SK-N-SH (cell line): ENCODE measurements at regions not wholly inside any gene's neighbourhood (a gene's known extent, or its start where the extent isn't known, plus 50 kb on each side); places are given as distances from the start of the nearest gene placed in this dataset.

ENCODE experiments used
- CTCF ChIA-PET: fragments of 300-600, 350-600 bp; formaldehyde crosslinking; extraction: SDS; loops from one replicate; lab custom pipeline; 2021; lab: Yijun Ruan, JAX
- POLR2A ChIA-PET: fragments of 350-600 bp; sonication (Branson Sonifier 250); formaldehyde crosslinking; extraction: SDS; loops from one replicate; lab custom pipeline; 2020; ENCODE audit warnings: antibody characterized with exemption, inconsistent platforms; lab: Yijun Ruan, JAX
- DNase-seq: peaks from one replicate; pipeline ENCODE4 v3.0.0; 2012
- H2AFZ ChIP-seq: fragments of 200-600 bp; sonication (generic); 2 replicates; pipeline ENCODE4 v1.8.1; 2016; ENCODE audit warnings: antibody characterized with exemption, mild to moderate bottlenecking, low read depth
- H3F3A ChIP-seq: fragments of 200-600 bp; sonication (generic); replicated peaks from 2 replicates; pipeline ENCODE3; 2016; ENCODE audit warnings: antibody characterized with exemption, mild to moderate bottlenecking; ENCODE audit not compliant: insufficient read depth
- H3K27ac ChIP-seq, 2 experiments: fragments of 200-500 bp in 1 of 2; fragments of 200-600 bp in 1 of 2; sonication (Bioruptor generic) in 1 of 2; sonication (generic), shearing (Covaris generic) in 1 of 2; 2 replicates each; pipeline versions ENCODE4 v1.5.1 to v1.6.1; 2014 to 2016; ENCODE audit warnings: low read depth in 2 of 2, inconsistent platforms in 1 of 2, low read length in 1 of 2, mild to moderate bottlenecking in 1 of 2, mixed read lengths in 1 of 2
- H3K27me3 ChIP-seq: fragments of 200-600 bp; sonication (generic), shearing (Covaris generic); 2 replicates; pipeline ENCODE4 v1.6.1; 2016; ENCODE audit warnings: mixed run types; ENCODE audit not compliant: insufficient read depth
- H3K36me3 ChIP-seq, 2 experiments: fragments of 200-500 bp in 1 of 2; fragments of 200-600 bp in 1 of 2; sonication (Bioruptor generic) in 1 of 2; sonication (generic) in 1 of 2; replicated peaks in 1 of 2; 2 replicates each; pipeline versions ENCODE3 to v1.5.1; 2014 to 2016; ENCODE audit warnings: low read length in 1 of 2, mild to moderate bottlenecking in 1 of 2; ENCODE audit not compliant: insufficient read depth in 2 of 2, control insufficient read depth in 1 of 2
- H3K4me1 ChIP-seq, 2 experiments: fragments of 200-500 bp in 1 of 2; fragments of 200-600 bp in 1 of 2; sonication (Bioruptor generic) in 1 of 2; sonication (generic), shearing (Covaris generic) in 1 of 2; 2 replicates each; pipeline versions ENCODE4 v1.5.1 to v1.6.1; 2014 to 2016; ENCODE audit warnings: low read depth in 1 of 2, low read length in 1 of 2, mixed run types in 1 of 2; ENCODE audit not compliant: insufficient read depth in 2 of 2, control insufficient read depth in 1 of 2
- H3K4me2 ChIP-seq: fragments of 200-600 bp; sonication (generic), shearing (Covaris generic); 2 replicates; pipeline ENCODE4 v1.6.1; 2017; ENCODE audit warnings: mixed run types
- H3K4me3 ChIP-seq, 2 experiments: fragments of 200-500 bp in 1 of 2; fragments of 200-600 bp in 1 of 2; sonication (Bioruptor generic) in 1 of 2; sonication (generic), shearing (Covaris generic) in 1 of 2; 2 replicates each; pipeline versions ENCODE4 v1.5.1 to v1.8.1; 2014 to 2016; ENCODE audit warnings: low read depth in 2 of 2, inconsistent platforms in 1 of 2, low read length in 1 of 2, mild to moderate bottlenecking in 1 of 2, mixed read lengths in 1 of 2, moderate library complexity in 1 of 2
- H3K79me2 ChIP-seq: fragments of 200-600 bp; sonication (generic); 2 replicates; pipeline ENCODE4 v1.8.1; 2017; ENCODE audit warnings: mild to moderate bottlenecking; ENCODE audit not compliant: insufficient read depth
- H3K9ac ChIP-seq: fragments of 200-600 bp; sonication (generic); 2 replicates; pipeline ENCODE4 v1.6.1; 2017; ENCODE audit warnings: mixed run types
- H3K9me2 ChIP-seq: fragments of 200-600 bp; sonication (generic); 2 replicates; pipeline ENCODE4 v1.6.1; 2017; ENCODE audit warnings: mixed run types
- H3K9me3 ChIP-seq: fragments of 200-600 bp; sonication (generic); 2 replicates; pipeline ENCODE4 v1.6.1; 2017; ENCODE audit warnings: mixed run types, mild to moderate bottlenecking, moderate library complexity
- H4K20me1 ChIP-seq: fragments of 200-600 bp; sonication (generic); 2 replicates; pipeline ENCODE4 v1.6.1; 2017; ENCODE audit warnings: mild to moderate bottlenecking, mixed run types; ENCODE audit not compliant: insufficient read depth
- CTCF ChIP-seq: fragments of 200-600 bp; sonication (generic); IDR thresholded peaks from 2 replicates; pipeline ENCODE4 v1.6.1; 2017; ENCODE audit warnings: antibody characterized with exemption, mild to moderate bottlenecking, moderate library complexity
- FOXJ3 ChIP-seq: sonication (generic); formaldehyde crosslinking; IDR thresholded peaks from 2 replicates; pipeline ENCODE4 v1.5.1; 2020; ENCODE audit warnings: mild to moderate bottlenecking, missing genetic modification reagents
- FOXM1 ChIP-seq: IDR thresholded peaks from 2 replicates; pipeline ENCODE4 v1.4.0; 2012; ENCODE audit warnings: low read depth, mild to moderate bottlenecking
- GABPA ChIP-seq: IDR thresholded peaks from 2 replicates; pipeline ENCODE4 v1.4.0; 2012; ENCODE audit warnings: low read depth, mild to moderate bottlenecking
- NFIC ChIP-seq: IDR thresholded peaks from 2 replicates; pipeline ENCODE4 v1.4.0; 2012; ENCODE audit warnings: borderline replicate concordance
- RCOR1 ChIP-seq: fragments of 150-350 bp; IDR thresholded peaks from 2 replicates; pipeline ENCODE4 v1.6.1; 2017; ENCODE audit warnings: antibody characterized with exemption, low read length
- RFX5 ChIP-seq: IDR thresholded peaks from 2 replicates; pipeline ENCODE4 v1.6.1; 2012; ENCODE audit warnings: mild to moderate bottlenecking, improper control_type of control experiment, low read length
- RXRA ChIP-seq: IDR thresholded peaks from 2 replicates; pipeline ENCODE4 v1.4.0; 2012; ENCODE audit warnings: low read depth, mild to moderate bottlenecking, borderline replicate concordance
- TAF1 ChIP-seq: IDR thresholded peaks from 2 replicates; pipeline ENCODE4 v1.6.1; 2012; ENCODE audit warnings: low read depth, mild to moderate bottlenecking, low read length, moderate library complexity, borderline replicate concordance
- TEAD4 ChIP-seq: IDR thresholded peaks from 2 replicates; pipeline ENCODE4 v1.4.0; 2012; ENCODE audit warnings: mild to moderate bottlenecking, borderline replicate concordance; ENCODE audit not compliant: insufficient read depth
- USF2 ChIP-seq: fragments of 150-350 bp; IDR thresholded peaks from 2 replicates; pipeline ENCODE4 v1.6.1; 2017; ENCODE audit warnings: antibody characterized with exemption, low read length, low read depth, borderline replicate concordance
- YY1 ChIP-seq: IDR thresholded peaks from 2 replicates; pipeline ENCODE4 v1.4.0; 2012; ENCODE audit warnings: low read depth, mild to moderate bottlenecking
- ZBTB33 ChIP-seq: IDR thresholded peaks from 2 replicates; pipeline ENCODE4 v1.4.0; 2012; ENCODE audit warnings: low read depth, borderline replicate concordance
- WGBS: methylation state at CpG from one replicate; pipeline ENCODE4 v1.1.6; 2017; ENCODE audit warnings: low lambda C conversion rate; 5-methylcytosine and 5-hydroxymethylcytosine counted together
- TF ChIP-seq, protein P1 (sequence below): IDR thresholded peaks from 2 replicates; pipeline ENCODE4; 2012

DNA sequence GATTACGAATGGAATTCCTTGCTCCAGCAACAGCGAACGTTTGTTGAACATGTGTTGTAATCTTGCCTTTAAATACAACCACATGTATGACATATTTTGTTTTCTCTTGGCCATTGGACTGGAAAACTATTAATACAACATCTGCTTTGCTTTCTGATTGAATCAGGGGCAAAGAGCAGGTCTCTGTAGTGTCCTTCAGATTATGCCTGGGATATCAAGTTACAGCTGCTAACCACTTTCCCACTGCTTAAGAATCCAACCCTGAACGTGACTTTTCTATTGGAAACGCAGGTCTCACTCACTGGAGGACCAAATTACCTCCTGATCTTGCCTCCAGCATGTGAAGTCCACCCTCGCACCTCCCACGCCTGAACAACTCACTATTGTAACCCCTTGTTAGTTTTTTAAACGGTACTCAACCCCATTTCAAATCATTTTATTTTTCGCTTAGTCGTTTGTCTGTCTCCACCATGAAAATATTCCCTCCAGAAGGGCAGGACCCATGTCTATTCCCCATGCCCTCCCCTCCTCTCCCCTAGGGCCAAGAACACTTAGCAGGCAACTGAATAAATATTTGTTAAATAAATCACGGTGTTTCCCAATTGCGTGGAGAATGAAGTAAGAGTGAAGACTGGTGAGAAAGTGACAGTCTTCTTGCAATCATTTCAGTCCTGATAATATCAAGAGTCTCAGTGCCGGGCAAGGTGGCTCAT, 57.4 kb upstream of the MRTFB start (continued):
- TF ChIP-seq CTCF (no peak), NFIC (0 out of 2 replicates have a peak, but pooled peaks have one; percentile 11), YY1 (no peak), RXRA (no peak), FOXJ3 (no peak), FOXM1 (no peak), TAF1 (no peak)
- TF ChIP-seq, protein P1, sequence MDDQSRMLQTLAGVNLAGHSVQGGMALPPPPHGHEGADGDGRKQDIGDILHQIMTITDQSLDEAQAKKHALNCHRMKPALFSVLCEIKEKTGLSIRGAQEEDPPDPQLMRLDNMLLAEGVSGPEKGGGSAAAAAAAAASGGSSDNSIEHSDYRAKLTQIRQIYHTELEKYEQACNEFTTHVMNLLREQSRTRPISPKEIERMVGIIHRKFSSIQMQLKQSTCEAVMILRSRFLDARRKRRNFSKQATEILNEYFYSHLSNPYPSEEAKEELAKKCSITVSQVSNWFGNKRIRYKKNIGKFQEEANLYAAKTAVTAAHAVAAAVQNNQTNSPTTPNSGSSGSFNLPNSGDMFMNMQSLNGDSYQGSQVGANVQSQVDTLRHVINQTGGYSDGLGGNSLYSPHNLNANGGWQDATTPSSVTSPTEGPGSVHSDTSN: peak; percentile 4; the same call in 1 of the 2 replicates

- Histone ChIP-seq H3K9ac (no peak overlapping the region), H2AFZ (no peak overlapping the region), H3F3A (no peaks in the 10 kb centered on the region), H3K9me2 (no peaks in the 10 kb centered on the region), H3K4me2 (no peak overlapping the region; the same call in 1 of the 2 replicates), H3K4me1 (peaks cover 11 to 12% of the 10 kb centered on the region in 2 experiments; a peak in 2 of 4 replicates), H3K27me3 (no peaks in the 10 kb centered on the region), H3K36me3 (no peaks in the 10 kb centered on the region), H3K9me3 (no peaks in the 10 kb centered on the region), H3K27ac (peak overlapping the region in 1 of 2 experiments; percentile 29; a peak in 1 of 4 replicates), H3K4me3 (no peak overlapping the region), H3K79me2 (no peaks in the 10 kb centered on the region), H4K20me1 (no peaks in the 10 kb centered on the region)
- ChIA-PET POLR2A (no interaction called here), CTCF (interaction anchor here (1.1 kb wide), 1 partner anchor 81 kb away, joined by 3 read pairs; no protein-coding TSS in a partner anchor)
- no peak for TF ChIP-seq ZBTB33
- DNase-seq: no peak
- WGBS: 83% methylated on average over 5 of the region's 5 CpGs
These were observed 56.9 kb upstream of the MRTFB start for GRCh38 chr16:14014284-14014625.

GRCh38 chr16:14015033-14015432, 56.1 kb upstream of the MRTFB start:
- no peaks in the 10 kb centered on the region for H3K36me3 ChIP-seq
- no peak overlapping the region for H3K27ac ChIP-seq
- ChIA-PET CTCF (no interaction called here), POLR2A (no interaction called here)
- H3K4me2 ChIP-seq: no peak overlapping the region
- H3K9ac ChIP-seq: no peak overlapping the region
- H3K4me1 ChIP-seq: peaks cover 11 to 12% of the 10 kb centered on the region in 2 experiments; a peak in 2 of 4 replicates
- no peak overlapping the region for H3K4me3 ChIP-seq
- DNase-seq: no peak
- no peaks in the 10 kb centered on the region for H4K20me1 ChIP-seq
- H3K9me3 ChIP-seq: no peaks in the 10 kb centered on the region
- no peak overlapping the region for H2AFZ ChIP-seq
- WGBS: 82% methylated on average over 4 of the region's 4 CpGs
- no peaks in the 10 kb centered on the region for H3K9me2 ChIP-seq
- no peaks in the 10 kb centered on the region for H3K79me2 ChIP-seq
- no peaks in the 10 kb centered on the region for H3K27me3 ChIP-seq
- no peaks in the 10 kb centered on the region for H3F3A ChIP-seq
- no peak for TF ChIP-seq RCOR1
- no peak for TF ChIP-seq NFIC
- TF ChIP-seq, protein P1: no peak
- no peak for TF ChIP-seq GABPA
- no peak for TF ChIP-seq USF2
- TF ChIP-seq FOXM1: no peak
- no peak for TF ChIP-seq TEAD4
- no peak for TF ChIP-seq FOXJ3
- TF ChIP-seq CTCF: no peak
- TF ChIP-seq RFX5: no peak
